ENCODE measurements at regions not wholly inside any gene's neighbourhood (a gene's known extent, or its start where the extent isn't known, plus 50 kb on each side); places are given as distances from the start of the nearest gene placed in this dataset.

DNA sequence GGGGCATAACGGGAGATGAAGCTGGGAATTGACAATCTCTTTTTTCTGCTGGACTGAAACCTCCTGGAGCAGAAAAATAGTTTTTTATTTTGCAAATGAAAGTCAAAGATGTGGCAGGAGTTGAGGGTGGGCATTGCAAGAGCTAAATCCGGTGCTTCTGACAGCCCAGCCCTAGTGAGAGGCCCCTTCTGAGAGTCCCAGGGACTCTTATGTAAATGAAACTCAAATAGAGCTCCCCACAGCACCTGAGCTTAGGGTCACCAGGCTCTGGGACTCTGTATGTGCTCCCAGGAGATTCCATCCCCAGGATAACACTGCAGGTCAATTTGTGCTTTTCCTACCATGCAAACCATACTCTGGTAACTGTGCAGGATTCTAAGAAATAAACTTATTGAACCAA, 192.8 kb downstream of the ANKRD30B start:
- H3K4me3 ChIP-seq (replicated peaks; ENCODE audit: insufficient read depth, low read length) = no peak overlapping the region
- no peak for DNase-seq (ENCODE audit: low read depth in 1 of 2, low spot score in 1 of 2)
- H3K27me3 ChIP-seq (ENCODE audit: insufficient read depth, poor library complexity, severe bottlenecking) = peaks cover 5% of the 10 kb centered on the region
- no peak overlapping the region for H3K27ac ChIP-seq (replicated peaks)
- TF ChIP-seq GABPA (IDR thresholded peaks at IDR 0.05; ENCODE audit: low read depth) = no peak
- no peak for TF ChIP-seq SPI1 (IDR thresholded peaks at IDR 0.05; ENCODE audit: borderline replicate concordance, low read depth)
- TF ChIP-seq, protein P1, sequence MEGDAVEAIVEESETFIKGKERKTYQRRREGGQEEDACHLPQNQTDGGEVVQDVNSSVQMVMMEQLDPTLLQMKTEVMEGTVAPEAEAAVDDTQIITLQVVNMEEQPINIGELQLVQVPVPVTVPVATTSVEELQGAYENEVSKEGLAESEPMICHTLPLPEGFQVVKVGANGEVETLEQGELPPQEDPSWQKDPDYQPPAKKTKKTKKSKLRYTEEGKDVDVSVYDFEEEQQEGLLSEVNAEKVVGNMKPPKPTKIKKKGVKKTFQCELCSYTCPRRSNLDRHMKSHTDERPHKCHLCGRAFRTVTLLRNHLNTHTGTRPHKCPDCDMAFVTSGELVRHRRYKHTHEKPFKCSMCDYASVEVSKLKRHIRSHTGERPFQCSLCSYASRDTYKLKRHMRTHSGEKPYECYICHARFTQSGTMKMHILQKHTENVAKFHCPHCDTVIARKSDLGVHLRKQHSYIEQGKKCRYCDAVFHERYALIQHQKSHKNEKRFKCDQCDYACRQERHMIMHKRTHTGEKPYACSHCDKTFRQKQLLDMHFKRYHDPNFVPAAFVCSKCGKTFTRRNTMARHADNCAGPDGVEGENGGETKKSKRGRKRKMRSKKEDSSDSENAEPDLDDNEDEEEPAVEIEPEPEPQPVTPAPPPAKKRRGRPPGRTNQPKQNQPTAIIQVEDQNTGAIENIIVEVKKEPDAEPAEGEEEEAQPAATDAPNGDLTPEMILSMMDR (IDR thresholded peaks at IDR 0.05; ENCODE audit: insufficient read depth, low read length) = no peak
- no peak for TF ChIP-seq POLR2AphosphoS5 (IDR thresholded peaks at IDR 0.05; ENCODE audit: low read depth)
- TF ChIP-seq, protein P2, sequence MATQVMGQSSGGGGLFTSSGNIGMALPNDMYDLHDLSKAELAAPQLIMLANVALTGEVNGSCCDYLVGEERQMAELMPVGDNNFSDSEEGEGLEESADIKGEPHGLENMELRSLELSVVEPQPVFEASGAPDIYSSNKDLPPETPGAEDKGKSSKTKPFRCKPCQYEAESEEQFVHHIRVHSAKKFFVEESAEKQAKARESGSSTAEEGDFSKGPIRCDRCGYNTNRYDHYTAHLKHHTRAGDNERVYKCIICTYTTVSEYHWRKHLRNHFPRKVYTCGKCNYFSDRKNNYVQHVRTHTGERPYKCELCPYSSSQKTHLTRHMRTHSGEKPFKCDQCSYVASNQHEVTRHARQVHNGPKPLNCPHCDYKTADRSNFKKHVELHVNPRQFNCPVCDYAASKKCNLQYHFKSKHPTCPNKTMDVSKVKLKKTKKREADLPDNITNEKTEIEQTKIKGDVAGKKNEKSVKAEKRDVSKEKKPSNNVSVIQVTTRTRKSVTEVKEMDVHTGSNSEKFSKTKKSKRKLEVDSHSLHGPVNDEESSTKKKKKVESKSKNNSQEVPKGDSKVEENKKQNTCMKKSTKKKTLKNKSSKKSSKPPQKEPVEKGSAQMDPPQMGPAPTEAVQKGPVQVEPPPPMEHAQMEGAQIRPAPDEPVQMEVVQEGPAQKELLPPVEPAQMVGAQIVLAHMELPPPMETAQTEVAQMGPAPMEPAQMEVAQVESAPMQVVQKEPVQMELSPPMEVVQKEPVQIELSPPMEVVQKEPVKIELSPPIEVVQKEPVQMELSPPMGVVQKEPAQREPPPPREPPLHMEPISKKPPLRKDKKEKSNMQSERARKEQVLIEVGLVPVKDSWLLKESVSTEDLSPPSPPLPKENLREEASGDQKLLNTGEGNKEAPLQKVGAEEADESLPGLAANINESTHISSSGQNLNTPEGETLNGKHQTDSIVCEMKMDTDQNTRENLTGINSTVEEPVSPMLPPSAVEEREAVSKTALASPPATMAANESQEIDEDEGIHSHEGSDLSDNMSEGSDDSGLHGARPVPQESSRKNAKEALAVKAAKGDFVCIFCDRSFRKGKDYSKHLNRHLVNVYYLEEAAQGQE (IDR thresholded peaks at IDR 0.05; ENCODE audit: insufficient replicate concordance, low read depth) = no peak

DNA sequence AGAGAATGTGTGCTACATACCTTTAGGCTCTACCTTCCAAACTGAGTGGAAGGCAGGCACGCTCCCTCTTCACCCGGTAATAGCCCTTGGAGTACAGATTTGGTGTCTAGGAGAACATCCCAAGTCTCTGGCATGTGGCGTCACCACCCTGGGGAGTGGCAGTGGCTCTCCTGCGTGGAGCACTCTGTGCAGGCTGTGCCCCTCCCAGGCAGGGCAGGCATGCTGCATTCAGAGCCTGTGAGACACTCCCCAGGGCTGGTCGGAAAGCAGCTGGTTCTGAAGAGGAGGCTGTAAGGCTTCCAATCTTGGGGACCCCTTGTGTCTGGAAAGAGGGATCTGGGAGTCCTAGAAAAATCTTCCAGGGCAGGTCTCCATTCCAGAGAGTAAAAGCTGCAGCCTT, 193.3 kb downstream of the ANKRD30B start:
- no peak overlapping the region for H3K27ac ChIP-seq (replicated peaks)
- H3K4me3 ChIP-seq (replicated peaks; ENCODE audit: insufficient read depth, low read length) = no peak overlapping the region
- TF ChIP-seq POLR2AphosphoS5 (IDR thresholded peaks at IDR 0.05; ENCODE audit: low read depth) (no peak), SPI1 (IDR thresholded peaks at IDR 0.05; ENCODE audit: borderline replicate concordance, low read depth) (no peak), GABPA (IDR thresholded peaks at IDR 0.05; ENCODE audit: low read depth) (no peak)
- TF ChIP-seq, protein P2 (IDR thresholded peaks at IDR 0.05; ENCODE audit: insufficient replicate concordance, low read depth) = no peak
- TF ChIP-seq, protein P1 (IDR thresholded peaks at IDR 0.05; ENCODE audit: insufficient read depth, low read length) = no peak
- DNase-seq (ENCODE audit: low read depth in 1 of 2, low spot score in 1 of 2) = no peak
- H3K27me3 ChIP-seq (ENCODE audit: insufficient read depth, poor library complexity, severe bottlenecking) = peaks cover 3% of the 10 kb centered on the region

DNA sequence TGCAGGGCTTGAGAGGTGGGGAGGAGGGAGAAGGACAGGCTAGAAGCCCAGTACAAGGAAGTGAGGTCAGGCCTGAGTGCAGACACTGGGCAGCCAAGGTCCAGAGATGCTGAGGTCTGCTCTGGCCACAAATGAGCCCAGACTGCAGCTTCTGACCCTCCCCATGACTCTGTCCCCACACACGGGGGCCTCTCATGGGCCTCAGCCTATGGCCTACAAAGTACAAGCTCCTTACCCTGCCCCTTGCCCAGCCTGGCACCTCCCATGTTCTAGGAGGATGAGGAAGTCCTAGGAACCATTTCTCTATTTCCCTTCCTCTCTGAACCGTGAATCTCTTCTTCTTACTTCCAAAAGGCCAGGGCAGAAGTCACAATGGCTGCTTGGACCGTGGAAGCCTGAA, 193.8 kb downstream of the ANKRD30B start:
- H3K27me3 ChIP-seq (ENCODE audit: insufficient read depth, poor library complexity, severe bottlenecking) = no peaks in the 10 kb centered on the region
- H3K27ac ChIP-seq (replicated peaks) = no peak overlapping the region
- no peak overlapping the region for H3K4me3 ChIP-seq (replicated peaks; ENCODE audit: insufficient read depth, low read length)
- TF ChIP-seq SPI1 (IDR thresholded peaks at IDR 0.05; ENCODE audit: borderline replicate concordance, low read depth) = no peak
- no peak for TF ChIP-seq GABPA (IDR thresholded peaks at IDR 0.05; ENCODE audit: low read depth)
- TF ChIP-seq POLR2AphosphoS5 (IDR thresholded peaks at IDR 0.05; ENCODE audit: low read depth) = no peak
- TF ChIP-seq, protein P2 (IDR thresholded peaks at IDR 0.05; ENCODE audit: insufficient replicate concordance, low read depth) = no peak
- TF ChIP-seq, protein P1 (IDR thresholded peaks at IDR 0.05; ENCODE audit: insufficient read depth, low read length) = no peak
- DNase-seq (ENCODE audit: low read depth in 1 of 2, low spot score in 1 of 2) = no peak
